WI38 (cell line): ENCODE measurements at regions not wholly inside any gene's neighbourhood (a gene's known extent, or its start where the extent isn't known, plus 50 kb on each side); places are given as distances from the start of the nearest gene placed in this dataset.

ENCODE experiments used
- H3K4me3 ChIP-seq: 2 replicates; pipeline ENCODE4 v1.5.1; 2011; ENCODE audit warnings: low read depth, mild to moderate bottlenecking, control low read depth, low read length
- CTCF ChIP-seq: IDR thresholded peaks from 2 replicates; pipeline ENCODE4 v1.5.1; 2012; ENCODE audit warnings: low read depth, mild to moderate bottlenecking, control low read depth, low read length

GRCh38 chr3:102085431-102086176, 236.3 kb downstream of the NFKBIZ start:
- TF ChIP-seq CTCF: no peak
- H3K4me3 ChIP-seq: no peak overlapping the region

- H3K4me3 ChIP-seq: no peak overlapping the region
- TF ChIP-seq CTCF: no peak
Measured at GRCh38 chr3:102087236-102087635, 237.9 kb downstream of the NFKBIZ start.

GRCh38 chr3:102089239-102089638, 239.9 kb downstream of the NFKBIZ start:
- TF ChIP-seq CTCF: no peak

GRCh38 chr3:102089904-102090720, 240.8 kb downstream of the NFKBIZ start:
- H3K4me3 ChIP-seq: no peak overlapping the region
- TF ChIP-seq CTCF: no peak

More at GRCh38 chr3:102089239-102089638, 239.9 kb downstream of the NFKBIZ start:
- H3K4me3 ChIP-seq: no peak overlapping the region

- H3K4me3 ChIP-seq: no peak overlapping the region
- TF ChIP-seq CTCF: no peak
Measured at GRCh38 chr3:102090721-102091045, 241.4 kb downstream of the NFKBIZ start.

- TF ChIP-seq CTCF: no peak
- H3K4me3 ChIP-seq: no peak overlapping the region
Measured at GRCh38 chr3:102091358-102091757, 242.0 kb downstream of the NFKBIZ start.

GRCh38 chr3:102092617-102093466, 243.5 kb downstream of the NFKBIZ start:
- H3K4me3 ChIP-seq: no peak overlapping the region
- no peak for TF ChIP-seq CTCF
